HL-60/S4 treated with phorbol 12-myristate 13-acetate at 8.2 ng/mL for 4 days and 3 days (cell line): ENCODE measurements at regions not wholly inside any gene's neighbourhood (a gene's known extent, or its start where the extent isn't known, plus 50 kb on each side); places are given as distances from the start of the nearest gene placed in this dataset.

ENCODE experiments used
- in situ Hi-C: fragments of 300-500 bp; cut with MboI; formaldehyde crosslinking; loops from 2 replicates; pipeline ENCODE4 v1.15.0; 2022; ENCODE audit warnings: low sequenced_read_pairs

DNA sequence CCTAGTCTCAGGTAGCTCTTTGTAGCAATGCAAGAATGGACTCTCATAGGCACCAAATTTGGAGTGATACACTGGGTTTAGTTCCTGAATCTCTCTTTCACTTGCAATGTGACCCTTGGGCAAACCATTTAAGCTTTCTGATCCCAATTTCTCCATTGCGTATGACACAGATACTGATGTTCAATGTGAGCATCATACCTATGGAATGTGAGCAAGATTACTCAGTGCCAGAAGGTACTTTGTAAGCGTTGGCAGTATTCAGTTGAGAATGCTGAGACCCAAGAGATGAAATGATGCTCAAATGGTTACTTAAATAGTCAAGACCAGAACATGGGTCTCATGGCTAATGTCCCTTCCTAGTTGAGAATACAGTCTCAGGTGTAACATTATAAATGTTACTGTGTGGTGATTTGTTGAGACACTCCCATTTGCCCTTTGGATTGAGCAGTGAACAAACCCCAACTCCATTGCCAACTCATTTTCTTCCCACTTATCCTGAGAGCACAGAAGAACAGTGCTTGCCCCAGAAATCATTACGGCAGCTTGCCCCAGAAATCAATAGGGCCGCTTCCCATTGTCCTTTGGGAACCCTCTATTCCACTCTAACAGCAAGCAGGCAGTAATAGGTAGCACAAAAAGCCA lies 134.1 kb downstream of the SOX9 start:
- in situ Hi-C loops, result no loop called here

DNA sequence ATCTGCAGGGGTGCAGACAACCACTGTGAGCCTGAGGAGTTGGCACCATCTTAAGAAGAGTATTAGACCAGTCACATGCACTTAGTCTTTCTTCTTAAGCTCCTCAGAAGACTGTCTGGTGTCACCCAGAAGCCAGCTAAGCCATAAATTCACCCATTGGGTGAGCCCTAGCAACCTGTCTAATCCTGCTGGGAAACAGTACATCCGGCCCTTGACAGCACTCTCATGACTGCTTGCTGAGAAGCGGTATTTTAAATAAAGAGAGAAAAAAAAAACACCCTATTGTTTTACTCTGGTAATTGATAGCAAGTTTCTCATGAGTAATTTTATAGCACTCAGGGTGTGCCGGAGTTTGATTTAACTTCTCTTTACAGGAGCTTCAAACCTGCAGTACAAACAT lies 134.7 kb downstream of the SOX9 start:
- in situ Hi-C loops, result no loop called here

DNA sequence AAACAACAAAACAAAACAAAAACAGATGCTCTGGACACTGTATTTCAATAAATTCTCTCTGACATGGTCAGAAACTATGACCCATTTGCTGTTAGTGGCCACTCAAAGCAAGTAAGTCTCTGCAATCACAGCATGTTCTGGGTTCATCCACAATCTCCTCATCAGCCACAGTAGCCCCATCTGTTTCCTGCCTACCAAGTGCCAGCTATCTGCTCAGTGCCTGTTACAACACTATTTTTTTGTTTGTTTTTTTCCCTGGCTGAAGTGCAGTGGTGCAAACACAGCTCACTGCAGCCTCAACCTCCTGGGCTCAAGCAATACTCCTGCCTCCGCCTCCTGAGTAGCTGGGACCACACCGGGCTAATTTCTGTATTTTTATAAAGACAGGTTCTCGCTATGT lies 137.9 kb downstream of the SOX9 start:
- in situ Hi-C loops, result no loop called here

DNA sequence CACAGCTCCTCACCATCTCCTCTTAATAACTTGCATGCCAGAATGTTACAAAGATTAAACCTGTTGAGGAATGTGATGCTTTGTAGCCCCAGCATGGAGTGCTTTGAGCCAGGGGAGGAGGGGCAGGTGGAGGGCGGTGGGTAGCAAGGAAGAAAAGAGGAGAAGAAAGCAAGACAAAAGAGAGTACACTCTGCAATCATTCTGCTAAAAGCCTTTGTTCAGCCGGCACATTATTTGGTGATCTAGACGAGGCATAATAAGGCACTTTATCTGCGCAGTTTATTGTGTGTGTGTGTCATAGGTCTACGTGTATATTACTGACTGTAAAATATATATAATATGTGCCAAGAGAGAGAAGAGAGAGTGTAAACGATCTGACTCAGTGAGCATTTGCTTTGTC lies 139.1 kb downstream of the SOX9 start:
- in situ Hi-C loops, result no loop called here

DNA sequence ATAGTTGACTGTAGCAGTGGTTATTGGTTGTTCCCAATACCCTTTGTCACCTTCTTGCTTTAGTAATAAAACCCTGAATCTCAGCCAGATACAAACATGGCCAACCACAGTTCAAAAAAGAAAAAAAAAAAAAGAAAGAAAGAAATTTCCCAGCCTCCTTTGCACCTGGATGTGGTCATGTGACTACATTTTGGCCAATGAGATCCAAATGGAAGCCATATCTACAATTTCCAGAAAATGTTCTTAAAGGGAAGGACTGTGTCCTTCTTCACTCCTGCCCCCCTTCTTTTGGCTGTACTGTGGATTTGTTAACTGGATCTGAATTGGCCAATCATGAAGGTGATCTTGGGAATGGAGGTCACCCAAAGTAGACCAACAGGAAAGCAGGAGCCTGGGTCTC lies 141.9 kb downstream of the SOX9 start:
- in situ Hi-C loops, result no loop called here

DNA sequence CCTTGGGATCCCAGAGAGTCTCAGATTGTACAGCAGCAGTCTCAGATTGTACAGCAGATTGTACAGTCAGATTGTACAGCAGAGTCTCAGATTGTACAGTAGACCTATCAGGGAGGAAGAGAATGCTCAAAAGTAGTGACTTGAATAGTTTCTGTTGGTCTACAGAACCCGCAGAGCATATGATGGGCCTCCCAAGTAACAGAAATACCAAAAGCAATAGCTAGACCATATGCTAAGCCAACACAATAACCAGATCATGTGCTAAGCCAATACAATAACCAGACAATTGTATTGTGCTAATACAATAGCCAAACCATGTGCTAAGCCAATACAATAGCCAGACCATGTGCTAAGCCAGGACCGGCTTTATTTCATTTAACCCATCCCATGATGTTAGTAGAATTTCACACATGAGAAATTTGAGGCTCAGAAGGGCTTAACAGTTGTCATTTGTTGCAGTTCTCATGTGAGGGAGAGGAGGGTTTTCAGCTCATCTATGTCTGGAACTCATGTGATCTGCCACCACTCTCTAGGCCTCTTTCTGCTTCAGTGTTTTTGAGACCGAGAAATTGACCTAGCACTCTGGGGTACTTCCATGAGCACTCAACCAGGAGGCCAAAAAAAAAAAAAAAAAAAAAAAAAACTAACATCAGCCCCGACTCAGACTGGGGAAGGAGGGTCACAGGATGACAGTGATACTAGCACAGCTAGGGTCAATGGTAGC lies 144.0 kb downstream of the SOX9 start:
- in situ Hi-C loops, result no loop called here

DNA sequence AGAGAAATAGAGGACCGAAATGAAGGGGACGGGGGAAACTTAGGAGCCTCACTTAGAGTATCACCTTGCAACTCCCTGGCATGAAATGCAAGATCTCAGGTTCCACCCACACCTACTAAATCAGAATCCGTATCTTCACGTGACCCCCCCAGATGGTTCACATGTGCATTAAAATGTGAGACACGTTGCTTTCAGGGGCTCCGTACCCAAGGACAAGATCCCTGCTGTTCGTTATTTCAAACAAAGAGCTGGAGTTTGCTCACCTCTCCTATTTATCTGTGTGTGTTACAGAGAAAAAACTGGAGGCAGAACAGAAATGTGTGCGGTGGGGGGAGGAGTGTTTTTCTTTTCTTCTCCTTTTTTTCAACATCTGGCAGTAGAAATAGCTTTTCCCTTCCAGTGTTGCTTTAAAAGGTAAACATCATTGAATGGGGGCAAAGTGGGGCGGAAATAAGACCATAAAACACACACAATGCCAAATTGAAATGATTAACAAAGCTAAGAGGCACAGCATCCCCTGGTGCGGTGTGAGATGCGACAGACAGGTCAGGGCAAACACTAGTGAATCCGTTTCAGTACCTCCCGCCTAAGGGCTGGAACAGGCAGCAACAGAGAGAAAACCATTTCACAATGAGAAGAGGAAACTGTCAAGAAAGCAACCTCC lies 145.4 kb downstream of the SOX9 start:
- in situ Hi-C loops, result no loop called here

DNA sequence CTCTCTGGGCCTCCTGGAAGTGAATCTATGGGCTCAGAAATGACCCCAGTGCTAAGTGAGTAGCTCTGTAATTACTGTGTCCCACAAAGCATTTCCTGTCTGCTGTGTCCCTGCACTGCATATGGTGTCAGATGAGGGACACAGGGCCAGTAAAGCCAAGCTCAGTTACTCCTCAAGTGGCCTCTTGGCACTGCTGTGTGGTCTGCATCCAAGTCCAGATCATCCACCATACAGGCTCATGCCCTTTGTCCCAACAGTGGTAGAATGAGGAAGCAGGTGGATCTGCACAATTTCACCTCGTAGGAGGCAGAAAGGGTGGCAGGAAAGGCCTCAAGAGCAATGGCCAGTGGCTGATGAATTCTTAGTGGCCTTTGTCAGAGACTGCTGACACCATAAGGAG lies 146.8 kb downstream of the SOX9 start:
- in situ Hi-C loops, result no loop called here

DNA sequence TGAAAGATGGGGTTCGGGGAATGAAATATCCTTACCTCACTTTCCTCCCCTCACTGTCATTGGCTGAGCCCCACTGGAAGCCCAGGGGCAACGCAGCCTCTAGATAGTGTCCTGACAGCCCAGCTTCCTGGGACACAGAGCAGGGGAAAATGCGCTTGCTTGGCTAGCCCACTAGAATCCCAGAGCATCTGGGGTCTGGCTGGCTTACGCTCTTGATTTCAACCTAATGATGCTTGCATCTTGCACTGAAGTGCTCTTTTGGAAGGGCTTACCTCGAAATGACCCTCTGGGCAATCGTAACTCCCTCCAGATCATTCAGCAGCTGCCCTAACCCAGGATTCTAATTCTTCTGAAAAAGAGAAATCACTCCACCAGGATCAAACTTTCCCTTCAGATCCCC lies 147.6 kb downstream of the SOX9 start:
- in situ Hi-C loops, result no loop called here

DNA sequence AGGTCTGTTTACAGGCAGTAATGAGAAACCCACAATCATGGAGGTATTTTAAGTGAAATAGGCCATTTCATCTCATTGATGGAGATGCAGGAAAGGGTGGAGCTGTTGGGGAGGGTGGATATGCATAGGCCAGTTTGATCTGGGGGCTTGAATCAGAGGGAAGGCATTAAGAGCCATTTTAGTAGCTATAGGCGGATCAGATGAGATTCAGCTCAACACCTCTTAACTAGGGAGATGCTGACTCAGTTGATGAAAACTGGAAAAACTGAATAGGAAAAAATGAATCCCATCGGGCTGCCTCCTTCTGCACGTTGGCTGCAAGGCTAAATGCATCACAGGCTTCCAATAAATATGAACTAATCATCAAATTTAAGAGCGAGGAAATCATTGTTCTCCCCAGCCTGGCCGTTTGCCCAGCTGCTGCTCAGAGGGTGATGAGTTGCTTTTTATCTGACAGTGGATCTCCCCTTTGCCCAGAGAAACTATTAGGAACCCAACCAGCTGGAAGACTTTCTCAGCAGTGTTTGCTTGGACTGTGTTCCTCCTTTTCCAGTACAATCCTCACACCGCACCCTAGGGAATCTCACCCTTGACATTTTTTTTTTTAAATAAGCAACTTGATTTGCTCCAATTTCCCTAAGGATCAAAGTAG lies 149.6 kb downstream of the SOX9 start:
- in situ Hi-C loops, result no loop called here

DNA sequence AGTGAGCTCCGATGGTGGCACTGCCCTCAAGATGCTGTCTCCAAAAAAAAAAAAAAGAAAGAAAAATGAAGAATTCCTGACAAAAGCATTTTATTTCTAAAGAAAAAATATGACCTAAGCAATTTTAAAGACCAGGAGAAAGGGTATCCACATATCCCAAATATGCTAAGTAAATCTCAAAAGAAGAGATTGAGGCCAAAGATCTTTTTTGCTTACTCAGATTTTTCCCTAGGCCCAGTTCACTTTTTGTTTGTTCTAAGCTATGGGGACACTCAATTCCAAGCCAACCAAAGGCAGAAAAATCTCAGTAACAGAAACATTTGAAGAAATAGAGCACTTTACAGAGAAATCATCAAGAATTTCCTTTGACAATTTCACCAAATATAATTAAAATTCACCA lies 150.8 kb downstream of the SOX9 start:
- in situ Hi-C loops, result no loop called here

DNA sequence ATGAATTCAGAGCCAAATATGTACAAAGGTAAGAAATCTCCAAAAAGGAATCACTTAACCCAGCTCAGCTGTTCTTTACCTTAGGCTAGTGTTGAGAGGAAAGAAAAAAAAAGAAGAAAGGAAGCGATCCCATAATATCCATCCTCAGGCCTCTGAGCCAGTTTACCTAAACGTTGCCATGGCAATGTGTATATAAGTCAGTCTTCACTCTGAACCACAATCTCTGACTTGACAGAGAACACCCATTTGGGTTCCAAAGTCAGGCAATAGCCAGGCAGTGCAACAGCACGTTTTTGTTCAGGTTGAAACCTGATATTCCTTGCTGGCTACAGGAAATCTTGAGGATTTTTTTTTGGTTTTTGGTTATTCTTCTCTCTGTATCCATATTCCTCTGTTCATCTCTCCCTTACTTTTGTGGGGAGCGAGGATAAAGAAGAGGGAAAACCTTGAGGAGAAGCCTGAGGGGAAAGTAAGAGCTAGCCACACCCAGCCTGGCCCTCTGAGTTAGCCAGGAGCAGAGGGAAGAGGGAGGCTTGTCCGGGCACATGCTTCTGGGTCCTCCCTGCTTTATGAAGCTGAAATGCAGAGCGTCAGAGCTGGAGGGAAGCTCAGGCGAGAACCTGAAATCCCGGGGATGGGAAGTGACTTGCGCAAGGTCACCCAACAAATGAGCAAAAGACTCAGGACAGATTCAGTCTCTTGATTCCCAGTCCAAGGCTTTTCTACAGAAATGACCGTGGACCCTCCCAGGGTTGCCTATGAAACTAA lies 152.7 kb downstream of the SOX9 start:
- in situ Hi-C loops, result no loop called here

DNA sequence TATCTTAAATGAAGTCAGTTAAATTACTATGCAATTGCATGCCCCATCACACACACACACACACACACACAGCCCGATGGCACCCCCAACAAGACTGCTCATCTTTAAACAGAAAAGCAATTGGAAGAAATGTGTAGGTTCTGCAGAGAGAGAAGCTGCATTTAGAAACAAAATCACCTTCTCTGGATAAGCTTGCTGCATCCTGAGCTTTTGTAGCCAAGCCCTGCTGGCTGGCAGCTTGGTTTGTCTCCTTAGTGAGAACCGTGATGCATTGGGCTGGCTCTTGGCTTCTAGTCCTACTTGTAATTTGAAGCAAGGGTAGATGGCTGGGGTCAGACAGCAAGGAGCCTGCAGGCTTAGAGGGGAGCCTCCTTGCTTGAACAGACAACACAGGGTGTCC lies 153.8 kb downstream of the SOX9 start:
- in situ Hi-C loops, result no loop called here

DNA sequence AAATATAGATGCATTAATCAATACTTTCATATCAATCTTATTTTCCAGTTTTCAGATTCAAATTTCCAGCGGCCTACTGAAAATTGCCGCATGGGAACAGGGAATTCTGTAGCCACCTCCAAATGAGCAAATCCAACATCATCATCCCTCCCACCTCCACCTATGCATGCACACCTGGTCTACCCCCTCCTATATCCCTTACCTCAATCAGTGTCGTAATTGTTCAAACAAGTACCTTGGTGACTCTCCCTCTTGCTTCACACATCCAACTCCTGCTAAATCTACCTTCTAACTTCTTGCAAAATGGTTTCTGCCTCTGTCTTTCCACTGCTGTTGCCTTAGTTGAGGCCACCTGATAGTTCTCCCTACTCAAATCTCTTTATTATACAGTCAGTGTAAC lies 160.1 kb downstream of the SOX9 start:
- in situ Hi-C loops, result no loop called here

DNA sequence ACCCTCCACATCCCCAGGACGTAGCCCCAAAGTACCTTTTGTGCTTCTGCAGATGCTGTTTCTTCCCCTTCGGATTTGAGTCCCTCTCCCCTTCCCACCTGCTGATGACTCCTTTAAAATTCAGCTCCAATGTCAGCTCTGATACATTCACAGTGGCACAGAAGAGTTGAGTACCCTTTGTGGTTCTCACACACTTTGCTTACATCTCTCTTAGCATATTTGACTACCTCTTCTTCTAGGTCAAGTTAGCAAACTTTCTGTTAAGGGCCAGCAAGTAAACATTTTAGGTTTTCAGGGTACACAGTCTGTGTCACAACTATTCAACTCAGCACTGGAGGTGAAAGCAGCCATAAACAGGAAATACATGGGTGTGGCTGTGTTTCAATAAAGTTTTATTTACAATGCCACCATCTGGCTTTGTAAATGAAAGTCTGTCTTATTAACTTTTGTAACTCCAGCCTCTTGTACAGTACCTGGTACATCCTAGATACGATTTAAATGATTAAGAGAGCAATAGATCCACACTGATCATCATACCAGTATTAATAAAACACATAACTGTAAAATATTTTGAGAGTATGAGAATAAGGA lies 161.7 kb downstream of the SOX9 start:
- in situ Hi-C loops, result no loop called here

DNA sequence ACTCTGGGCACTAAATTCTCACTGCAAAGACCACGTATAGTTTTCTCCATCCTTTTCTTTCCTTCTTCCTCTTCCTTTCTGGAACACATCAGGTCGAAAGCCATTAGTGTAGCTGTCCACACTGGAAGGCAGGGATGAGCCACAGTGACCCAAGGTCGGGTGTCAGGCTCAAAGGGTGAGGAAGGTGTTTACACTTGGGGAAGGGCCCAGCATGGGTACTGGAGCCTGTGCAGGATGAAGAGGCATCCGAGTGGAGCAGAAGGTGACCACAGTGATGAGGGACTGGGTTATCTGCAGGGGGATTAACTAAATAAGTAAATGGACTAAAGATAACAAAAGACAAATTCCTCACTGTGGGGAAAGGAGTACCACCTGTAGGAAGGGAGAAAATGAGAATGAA lies 164.0 kb downstream of the SOX9 start:
- in situ Hi-C loops, result no loop called here

DNA sequence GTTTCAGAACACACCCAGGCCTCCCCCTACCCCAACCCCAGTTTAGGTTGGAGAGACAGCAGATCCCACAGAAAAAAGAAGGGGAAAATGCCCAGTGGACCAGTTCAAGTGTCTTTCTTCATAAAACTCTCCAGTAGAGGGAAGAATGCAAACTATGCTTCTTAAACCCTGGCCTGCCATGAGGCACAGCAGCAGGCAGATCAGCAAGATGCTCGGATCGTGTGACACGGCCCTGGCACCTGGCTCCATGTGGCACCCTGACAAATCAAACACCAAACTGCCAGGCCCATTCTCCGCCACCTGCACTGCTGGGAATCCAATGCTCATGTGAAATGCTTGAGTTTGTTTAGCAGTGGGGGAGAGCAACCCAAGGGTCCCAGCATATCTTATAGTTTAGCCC lies 166.8 kb downstream of the SOX9 start:
- in situ Hi-C loops, result no loop called here

DNA sequence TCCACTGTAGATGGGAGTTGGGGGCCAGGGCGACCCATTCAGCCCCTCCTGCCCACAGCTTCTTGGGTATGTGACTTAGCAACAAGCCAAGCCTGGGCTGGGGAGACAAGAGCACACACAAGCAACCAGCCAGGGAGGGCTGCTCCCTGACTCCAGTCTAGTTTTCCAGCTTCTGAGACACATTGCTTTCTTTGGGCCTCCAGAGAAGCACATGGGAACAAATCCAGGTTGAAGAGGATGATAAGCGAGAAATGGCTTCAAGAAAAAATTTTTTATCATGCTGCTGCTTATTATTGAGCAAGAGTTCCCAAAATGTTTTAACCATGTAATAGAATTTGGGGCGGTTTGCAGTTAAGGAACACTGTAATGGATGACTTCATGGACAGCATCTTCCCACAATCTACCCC lies 173.7 kb downstream of the SOX9 start:
- in situ Hi-C loops, result no loop called here

DNA sequence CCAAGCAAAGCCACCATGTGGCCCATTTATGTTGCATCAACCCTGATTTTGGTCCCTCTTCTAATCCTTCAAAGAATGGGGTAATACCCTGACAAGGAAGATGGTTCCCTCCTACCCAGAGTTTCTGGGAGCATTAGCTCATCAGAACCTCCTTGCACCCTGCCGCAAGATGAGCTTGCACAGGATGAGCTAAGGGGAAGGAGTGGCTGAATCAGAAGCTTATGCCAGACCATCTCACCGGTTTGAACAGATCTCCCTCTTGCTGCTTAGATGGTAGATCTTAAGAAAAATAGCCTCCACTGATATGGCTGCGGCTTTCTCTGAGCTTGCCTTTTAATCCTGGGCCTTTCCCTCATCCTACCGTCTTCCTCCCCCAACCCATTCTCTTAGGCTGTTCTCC lies 175.1 kb downstream of the SOX9 start:
- in situ Hi-C loops, result no loop called here

DNA sequence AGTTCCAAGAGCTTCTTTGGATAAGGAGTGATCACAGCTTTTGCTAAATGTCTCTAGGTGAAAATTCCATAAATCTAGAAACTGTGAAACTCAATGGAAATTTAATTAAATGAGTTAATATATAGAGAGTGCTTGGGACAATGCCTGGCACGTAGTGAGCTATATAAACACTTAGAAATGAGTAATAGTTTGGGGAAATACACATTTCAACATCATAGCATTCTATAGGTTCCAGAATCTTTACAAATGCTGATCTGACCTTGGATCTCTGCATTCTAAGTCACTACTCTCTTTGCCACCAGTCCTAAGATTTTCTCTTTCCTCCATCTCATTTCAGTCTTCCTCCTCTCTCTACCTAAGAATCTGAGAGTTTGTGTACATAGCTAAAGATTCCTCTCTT lies 175.6 kb downstream of the SOX9 start:
- in situ Hi-C loops, result no loop called here
